ENCODE measurements at regions not wholly inside any gene's neighbourhood (a gene's known extent, or its start where the extent isn't known, plus 50 kb on each side); places are given as distances from the start of the nearest gene placed in this dataset.

GRCh38 chr5:61697809-61698558, 365.9 kb downstream of the ZSWIM6 start:
- no peak for DNase-seq

DNA sequence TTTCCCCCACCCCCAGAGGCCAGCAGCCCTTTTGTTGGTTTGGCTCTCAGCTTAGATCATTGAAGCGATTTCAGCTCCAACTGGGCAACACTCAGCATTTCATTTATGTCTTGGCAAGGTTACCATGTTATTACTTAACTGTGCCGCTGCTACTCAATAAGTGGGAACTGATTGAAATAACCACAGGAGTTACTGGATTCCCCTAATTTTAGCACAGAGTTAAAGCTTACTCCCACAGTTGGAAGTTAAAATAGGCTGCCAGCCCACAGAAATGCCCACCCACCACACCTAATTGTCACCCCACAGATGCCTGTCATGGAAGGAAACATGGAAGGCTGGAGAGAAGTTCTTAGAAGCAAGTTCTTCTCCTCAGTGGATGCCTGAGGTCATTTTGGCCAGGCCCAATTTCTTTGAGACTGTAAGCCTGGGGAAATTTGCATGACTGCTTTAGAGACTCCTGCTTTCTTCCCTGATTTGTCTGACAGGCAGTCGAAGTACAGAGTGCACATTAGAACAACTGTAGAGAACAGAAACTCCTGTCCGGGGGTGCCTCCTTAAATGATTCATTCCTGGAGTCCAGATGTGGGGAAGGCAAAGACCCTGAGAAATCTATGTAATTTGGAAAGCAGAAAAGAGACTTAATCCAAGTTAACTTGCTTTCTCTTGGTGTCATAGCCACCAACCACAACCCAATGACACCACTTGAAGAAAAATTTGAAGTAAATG, 370.0 kb downstream of the ZSWIM6 start:
- no peak for DNase-seq

- DNase-seq: no peak
Measured at GRCh38 chr5:61702784-61703183, 370.7 kb downstream of the ZSWIM6 start.

GRCh38 chr5:61704289-61704688, 372.2 kb downstream of the ZSWIM6 start:
- no peak for DNase-seq

DNA sequence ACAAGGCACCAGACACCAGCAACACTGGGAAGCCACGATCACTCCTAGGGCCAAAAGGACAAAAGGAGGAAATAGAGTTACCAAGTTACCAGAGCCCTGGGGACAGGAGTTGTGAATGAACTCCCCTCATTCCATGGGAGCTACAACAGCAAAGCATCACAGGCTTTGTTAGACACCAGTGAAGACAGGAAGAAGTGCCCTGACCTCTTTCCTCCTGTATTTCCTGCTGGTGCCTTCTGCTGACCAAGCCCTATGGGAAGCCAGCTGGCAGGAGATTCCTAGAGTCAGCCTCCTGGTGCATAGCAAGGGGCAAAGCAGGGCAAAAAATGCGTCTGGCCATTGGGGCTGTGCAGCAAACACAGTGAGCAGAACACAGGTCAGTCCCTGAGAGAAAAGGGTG, 374.7 kb downstream of the ZSWIM6 start:
- no peak for DNase-seq

- no peak for DNase-seq
Measured at GRCh38 chr5:61719124-61719523, 387.1 kb downstream of the ZSWIM6 start.

GRCh38 chr5:61720829-61721228, 388.8 kb downstream of the ZSWIM6 start:
- no peak for DNase-seq

- DNase-seq: no peak
Measured at GRCh38 chr5:61724102-61724501, 392.0 kb downstream of the ZSWIM6 start.

- DNase-seq: no peak
Measured at GRCh38 chr5:61728287-61728686, 396.2 kb downstream of the ZSWIM6 start.

DNA sequence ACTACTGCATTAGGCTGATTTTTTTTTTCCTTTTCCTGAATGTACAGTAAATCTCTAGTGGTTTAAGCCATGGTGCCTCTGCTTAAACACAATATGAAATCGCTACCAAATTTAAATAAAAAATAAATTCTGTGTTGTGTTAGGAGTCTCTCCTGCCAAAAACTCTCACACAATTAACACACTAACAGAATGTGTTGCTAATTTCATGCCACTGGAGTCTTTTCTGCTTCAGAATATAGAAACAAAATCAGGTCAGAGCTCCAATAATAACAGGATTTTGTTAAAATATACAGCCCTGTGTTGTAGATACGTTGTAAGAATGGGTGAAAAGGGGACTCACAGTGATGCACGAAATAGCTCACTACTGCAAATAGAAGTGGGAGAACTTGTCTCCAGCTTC, 398.8 kb downstream of the ZSWIM6 start:
- DNase-seq: no peak

DNA sequence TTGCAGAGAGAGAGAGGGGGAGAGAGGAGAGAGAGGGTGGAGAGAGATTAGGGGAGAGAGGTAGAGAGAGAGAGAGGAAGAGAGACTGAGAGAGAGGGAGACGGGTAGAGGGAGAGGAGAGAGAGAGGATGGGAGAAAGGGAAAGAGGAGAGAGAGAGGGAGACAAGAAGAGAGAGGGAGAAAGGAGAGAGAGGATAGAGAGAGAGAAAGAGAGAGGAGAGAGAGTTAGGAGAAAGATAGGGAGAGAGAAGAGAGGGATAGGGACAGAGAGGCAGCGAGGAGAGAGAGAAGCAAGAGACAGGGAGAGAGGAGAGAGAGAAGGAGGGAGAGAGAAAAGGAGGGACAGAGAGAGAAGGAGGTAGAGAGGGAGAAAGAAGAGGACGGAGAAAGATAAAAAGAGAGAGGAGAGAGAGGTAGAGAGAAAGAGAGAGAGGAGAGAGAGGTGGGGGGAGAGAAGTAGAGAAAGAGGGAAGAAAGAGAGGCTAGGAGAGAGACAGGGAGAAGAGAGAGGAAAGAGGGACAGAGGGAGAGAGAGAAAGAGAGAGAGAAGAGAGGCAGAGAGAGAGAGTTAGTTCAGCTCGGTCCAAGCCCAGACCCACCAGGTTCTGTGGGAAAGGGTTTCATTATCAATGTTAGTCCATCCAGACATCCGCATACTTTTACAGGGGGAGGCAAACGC, 399.3 kb downstream of the ZSWIM6 start:
- DNase-seq: no peak

DNA sequence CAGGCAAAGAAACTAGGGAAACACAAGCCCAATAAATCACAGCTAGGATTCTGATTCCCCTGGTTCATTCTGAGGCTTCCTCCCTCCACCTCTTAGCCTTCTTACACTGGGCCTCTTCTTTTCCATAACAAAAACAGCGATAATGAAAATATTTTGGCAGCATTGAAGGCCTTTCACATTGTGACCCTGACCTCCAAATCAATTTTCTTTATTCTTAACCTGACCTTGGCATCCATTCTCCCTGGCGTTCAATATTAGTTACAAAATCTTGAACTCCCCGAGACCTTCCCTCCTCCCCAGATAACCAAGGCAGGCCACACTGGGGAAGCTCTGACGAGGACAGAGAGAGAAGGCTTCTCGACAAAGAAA, 399.9 kb downstream of the ZSWIM6 start:
- DNase-seq: no peak

- no peak for DNase-seq
Measured at GRCh38 chr5:61732369-61732768, 400.3 kb downstream of the ZSWIM6 start.

DNA sequence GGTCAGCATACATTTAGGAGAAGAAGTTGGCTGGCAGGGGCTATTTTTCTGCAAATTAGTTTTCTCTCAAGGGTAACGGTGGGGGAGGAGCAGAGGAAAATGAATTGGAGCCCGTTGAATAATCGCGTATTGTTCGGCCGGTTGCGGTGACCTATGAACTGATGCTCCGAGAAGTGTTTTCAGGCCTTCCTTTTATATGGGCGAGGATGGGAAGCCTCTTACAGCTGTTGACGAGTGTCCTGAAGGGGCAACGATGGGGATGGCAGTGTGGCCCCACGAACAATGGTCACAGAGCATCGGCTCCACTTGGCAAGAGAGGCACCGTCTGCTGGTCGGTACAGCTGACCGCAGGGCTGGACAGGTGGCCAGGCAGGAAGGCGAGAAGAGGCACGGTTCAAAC, 400.7 kb downstream of the ZSWIM6 start:
- no peak for DNase-seq

- no peak for DNase-seq
Measured at GRCh38 chr5:61734001-61734400, 401.9 kb downstream of the ZSWIM6 start.

DNA sequence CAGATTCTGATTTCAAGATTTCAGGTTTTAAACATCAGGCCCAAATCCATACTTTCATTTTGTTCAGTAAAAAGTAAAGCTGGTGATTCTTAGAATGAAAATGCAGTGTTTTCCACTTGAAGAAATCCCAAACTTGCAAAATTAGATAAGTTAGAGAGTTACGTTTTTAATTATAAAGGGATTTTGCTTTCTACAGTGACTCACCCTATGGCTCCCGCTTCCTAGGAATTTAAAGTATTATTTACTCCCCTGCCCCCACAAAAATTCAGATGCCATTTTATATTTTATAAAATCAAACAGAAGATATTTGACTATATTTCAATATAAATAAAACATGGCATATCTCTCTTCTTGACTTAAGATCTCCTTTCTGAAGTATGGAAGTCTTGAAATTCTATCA, 402.9 kb downstream of the ZSWIM6 start:
- DNase-seq: no peak

DNA sequence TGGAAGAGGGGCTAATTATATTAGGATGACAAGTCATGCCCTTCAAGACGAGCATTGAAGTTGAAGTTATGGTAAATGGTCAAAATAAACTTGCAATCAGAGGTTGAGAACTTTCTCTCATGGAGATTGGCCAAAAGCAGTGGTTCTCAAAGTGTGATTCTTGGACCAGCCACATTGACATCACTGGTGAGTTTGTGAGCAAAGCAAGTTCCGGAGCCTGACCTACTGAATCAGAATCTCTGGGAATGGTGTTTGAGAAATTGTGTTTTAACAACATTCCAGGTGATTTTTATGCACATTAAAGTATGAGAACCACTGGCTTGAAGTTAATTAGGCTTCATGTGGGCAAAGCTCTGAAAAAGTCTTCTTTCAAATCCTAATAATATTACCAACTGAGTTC, 403.5 kb downstream of the ZSWIM6 start:
- no peak for DNase-seq

DNA sequence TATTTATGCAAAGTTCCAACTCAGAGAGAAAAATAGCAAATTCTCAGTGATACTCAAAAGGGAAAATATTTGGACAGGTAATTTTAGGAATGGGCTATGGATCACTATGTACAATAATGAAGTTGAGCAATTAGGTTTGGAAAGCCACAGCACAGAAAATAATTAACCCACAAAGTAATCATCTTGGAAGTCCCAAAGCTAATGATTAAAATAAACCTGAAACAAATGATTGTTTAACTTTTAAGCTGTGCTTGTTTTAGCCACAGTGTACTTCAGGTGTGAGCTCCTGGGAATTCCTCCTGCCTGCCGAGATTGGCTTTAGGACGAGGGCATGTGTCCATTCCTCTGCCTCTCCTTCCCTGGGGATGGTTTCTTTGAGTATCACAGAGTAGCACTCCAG, 403.9 kb downstream of the ZSWIM6 start:
- no peak for DNase-seq

DNA sequence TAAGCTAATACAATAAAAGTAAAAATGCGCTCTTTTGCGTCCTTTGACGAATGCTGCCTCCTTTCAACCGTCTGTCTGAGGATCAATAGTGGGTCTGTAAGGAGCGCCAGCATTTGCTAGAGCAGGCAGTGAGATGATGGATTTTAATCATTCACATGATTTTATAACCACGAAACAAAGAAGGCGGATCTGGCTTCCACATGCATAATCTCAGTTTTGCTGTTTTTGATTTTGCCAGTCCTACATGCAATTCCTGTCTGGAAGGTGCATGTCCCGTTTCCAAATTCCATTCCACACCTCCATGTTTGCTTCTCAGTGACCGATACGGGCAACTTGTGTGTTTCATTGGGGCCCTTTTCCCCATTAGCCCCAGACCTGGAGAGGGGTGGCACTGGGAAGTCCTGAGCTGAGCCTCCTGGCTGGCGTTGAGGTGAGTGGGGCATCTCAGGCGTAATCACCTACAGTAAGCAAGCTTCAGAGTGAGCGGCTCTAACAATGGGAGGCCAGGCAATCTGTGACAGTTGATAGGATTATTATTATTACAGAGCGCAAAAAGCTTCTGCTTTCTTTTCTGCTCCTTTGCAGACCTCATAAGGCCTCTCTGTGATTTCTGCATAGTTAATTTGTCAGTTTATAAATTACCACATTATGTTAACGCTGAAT, 405.4 kb downstream of the ZSWIM6 start:
- no peak for DNase-seq

- no peak for DNase-seq
Measured at GRCh38 chr5:61737964-61738340, 405.9 kb downstream of the ZSWIM6 start.

GRCh38 chr5:61738446-61738845, 406.4 kb downstream of the ZSWIM6 start:
- DNase-seq: no peak

- no peak for DNase-seq
Measured at GRCh38 chr5:61744690-61745619, 412.9 kb downstream of the ZSWIM6 start.

Data from hematopoietic multipotent progenitor cell treated with erythropoietin and hydrocortisone succinate and interleukin-3 and kit ligand, for 6 days (in vitro differentiated cells).